HG02763 (cell line): ENCODE measurements at regions not wholly inside any gene's neighbourhood (a gene's known extent, or its start where the extent isn't known, plus 50 kb on each side); places are given as distances from the start of the nearest gene placed in this dataset.

Experiments
- ATAC-seq: cut with Tn5 transposase; IDR thresholded peaks from one replicate; pipeline ENCODE4 v1.9.1; 2021; ENCODE audit warnings: mild to moderate bottlenecking, moderate library complexity; ENCODE audit not compliant: unreplicated experiment

GRCh38 chr12:115474539-115475353 is 790.8 kb upstream of the TBX3 start:
- ATAC-seq: no peak

DNA sequence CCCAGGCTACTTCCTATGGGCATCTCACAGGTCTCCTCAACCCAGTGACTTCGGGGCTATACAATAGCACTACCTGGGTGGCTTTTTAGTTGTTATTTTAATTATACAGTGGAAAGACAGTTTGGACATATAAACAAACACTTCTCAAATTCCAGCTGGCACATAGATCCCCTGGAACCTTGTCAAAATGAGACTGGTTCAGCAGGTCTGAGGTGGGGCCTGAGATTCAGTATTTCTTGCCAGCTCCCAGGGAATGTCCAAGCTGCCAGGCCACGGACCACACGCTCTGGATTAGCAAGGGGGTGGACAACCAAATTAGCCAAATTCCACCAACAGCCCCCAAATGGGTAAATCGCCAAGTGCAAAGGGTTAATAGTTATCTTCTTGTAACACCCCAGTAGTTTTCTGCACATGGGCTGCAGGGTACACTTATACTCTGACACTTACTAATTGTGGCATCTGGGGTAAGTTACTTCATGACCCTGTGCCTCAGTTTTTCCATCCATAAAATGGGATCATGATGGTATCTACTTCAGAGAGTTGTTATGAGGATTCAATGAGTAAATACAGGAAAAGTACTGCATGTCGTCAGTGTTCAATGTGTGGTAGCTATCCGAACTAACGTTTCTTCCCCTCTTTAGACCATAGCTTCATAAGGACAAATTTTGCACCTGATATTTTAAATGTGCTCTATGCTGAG is 789.4 kb upstream of the TBX3 start:
- ATAC-seq: no peak

GRCh38 chr12:115472852-115473251 is 788.9 kb upstream of the TBX3 start:
- ATAC-seq: no peak

GRCh38 chr12:115470977-115471376 is 787.0 kb upstream of the TBX3 start:
- ATAC-seq: no peak

GRCh38 chr12:115470526-115470925 is 786.6 kb upstream of the TBX3 start:
- ATAC-seq: no peak

DNA sequence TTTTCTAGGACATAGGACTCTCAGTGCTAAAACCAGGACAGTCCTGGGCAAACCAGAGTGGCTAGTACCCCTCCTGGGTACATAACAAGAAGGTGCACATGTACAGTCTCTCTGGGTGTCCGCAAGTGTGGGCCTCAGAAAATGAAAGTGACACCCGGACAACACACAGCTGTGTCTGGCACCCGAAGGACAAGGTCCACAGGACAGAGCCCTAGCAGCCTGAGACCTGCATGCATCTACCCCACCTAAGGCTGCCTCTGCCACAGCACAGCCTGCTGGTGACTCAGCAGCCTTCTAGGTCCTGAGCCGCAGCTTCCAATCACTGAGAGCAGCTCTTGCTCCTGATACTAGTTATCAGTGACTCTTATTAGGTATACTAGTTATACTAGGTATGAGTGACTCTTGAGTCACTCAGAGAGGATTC is 784.1 kb upstream of the TBX3 start:
- no peak for ATAC-seq

GRCh38 chr12:115467531-115467930 is 783.6 kb upstream of the TBX3 start:
- no peak for ATAC-seq

DNA sequence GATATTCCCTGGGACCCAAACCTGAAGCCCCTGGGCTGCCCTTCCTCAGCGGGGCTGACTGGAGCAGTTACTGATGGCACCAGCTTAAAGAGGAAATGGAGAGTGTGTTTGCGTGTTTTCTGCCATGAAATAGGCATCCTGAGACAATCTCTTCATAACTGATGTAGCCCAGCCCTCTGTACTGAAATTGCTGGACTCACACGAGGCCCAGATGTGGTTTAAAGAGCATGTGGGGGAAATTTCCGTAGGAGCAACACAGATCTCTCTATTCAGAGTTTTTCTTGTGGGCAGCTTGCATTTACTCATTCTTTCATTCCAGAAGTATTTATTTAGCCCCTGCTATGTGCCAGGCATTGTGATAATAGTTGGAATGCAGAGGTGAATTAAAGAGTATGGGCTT is 782.1 kb upstream of the TBX3 start:
- ATAC-seq: no peak

GRCh38 chr12:115464661-115465060 is 780.7 kb upstream of the TBX3 start:
- ATAC-seq: no peak

GRCh38 chr12:115464111-115464581 is 780.2 kb upstream of the TBX3 start:
- ATAC-seq: no peak

DNA sequence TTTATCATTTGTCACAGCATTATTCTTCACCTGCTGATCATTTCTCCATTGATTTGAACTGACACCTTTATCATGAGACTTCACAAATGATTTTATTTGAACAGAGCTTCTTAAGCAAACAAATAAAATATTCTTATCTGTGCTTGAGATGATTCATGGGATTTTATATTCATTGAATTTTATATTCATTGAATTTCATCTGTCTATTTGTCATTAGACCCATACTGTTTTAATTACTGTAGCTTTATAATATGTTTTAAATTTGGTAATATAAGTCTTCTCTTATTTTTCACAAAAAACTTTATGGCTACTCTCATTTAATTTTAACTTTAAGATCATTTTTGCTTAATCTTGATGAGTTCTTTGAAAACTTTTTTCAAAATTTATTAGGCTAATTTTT is 777.4 kb upstream of the TBX3 start:
- ATAC-seq: no peak

DNA sequence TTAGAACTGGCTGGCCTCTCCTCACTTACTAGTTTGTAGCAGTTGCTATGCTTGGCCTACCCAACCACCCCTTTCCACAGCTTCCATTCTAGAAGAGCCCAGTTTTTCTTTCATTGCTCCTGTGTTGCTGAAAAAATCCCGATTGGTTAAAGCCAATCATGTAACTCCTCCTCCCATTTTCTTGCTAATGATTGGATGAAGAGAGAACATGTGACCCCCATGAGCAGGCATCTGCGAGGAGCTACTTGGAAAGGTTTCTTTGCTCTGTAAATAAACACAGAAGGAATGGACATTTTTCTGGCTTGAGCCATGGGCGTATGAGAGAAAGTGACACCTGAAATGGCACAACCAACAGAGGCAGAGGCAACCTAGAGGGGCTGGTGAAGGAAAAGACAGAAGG is 773.8 kb upstream of the TBX3 start:
- no peak for ATAC-seq

DNA sequence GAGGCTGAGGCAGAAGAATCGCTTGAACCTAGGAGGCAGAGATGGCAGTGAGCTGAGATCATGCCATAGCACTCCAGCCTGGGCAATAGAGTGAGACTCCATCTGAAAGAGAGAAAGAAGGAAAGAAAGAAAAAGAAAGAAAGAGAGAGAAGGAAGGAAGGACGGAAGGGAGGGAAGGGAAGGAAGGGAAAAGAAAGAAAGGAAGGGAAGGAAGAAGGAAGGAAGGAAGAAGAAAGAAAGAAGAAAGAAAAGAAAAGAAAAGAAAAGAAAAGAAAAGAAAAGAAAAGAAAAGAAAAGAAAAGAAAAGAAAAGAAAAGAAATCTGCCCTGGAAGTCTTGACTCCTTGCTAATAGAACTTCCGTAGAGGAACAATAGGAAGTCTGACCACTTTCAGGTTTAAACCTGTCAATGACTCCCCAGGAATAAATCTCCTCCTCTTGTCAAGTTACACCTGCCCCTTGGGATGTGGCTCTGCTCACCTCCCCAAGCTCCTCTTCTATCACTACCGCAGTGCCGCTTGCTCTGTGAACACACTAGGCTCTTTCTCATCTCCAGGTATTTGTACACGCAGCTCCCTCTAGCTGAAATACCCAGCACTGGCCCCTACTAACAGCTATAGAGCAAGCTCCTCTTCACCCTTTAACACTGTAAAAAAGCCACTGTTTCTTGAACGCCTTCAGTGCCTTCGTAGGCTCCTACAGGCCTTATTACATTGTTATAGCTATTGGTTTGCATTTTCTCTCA is 773.1 kb upstream of the TBX3 start:
- no peak for ATAC-seq

- no peak for ATAC-seq
Measured at GRCh38 chr12:115455268-115455681, 771.3 kb upstream of the TBX3 start.

DNA sequence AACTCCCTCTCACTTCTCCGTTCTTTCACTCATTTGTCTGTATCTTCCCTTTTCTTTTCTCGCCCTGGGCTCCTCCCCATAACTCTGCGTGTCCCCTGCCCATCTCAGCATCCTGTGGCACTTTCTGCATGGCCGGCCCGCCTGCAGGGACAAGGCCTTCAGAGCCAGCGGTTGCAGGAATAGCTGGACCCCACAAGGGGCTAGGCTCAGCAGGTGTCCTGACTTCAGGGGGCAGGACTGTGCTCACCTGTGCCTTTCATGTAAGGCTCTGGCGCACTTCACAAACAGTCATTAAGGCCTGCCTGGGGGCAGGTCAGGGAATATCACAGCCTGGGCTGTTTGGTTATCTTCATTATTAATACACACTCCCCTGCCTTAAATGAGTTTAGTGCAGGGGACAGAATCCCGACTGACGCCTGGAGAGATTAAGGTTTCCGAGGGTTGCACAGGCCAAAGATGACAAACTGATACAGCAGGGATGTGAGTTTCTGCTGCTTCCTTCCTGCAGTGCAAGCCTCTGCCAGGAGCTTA is 768.8 kb upstream of the TBX3 start:
- no peak for ATAC-seq

DNA sequence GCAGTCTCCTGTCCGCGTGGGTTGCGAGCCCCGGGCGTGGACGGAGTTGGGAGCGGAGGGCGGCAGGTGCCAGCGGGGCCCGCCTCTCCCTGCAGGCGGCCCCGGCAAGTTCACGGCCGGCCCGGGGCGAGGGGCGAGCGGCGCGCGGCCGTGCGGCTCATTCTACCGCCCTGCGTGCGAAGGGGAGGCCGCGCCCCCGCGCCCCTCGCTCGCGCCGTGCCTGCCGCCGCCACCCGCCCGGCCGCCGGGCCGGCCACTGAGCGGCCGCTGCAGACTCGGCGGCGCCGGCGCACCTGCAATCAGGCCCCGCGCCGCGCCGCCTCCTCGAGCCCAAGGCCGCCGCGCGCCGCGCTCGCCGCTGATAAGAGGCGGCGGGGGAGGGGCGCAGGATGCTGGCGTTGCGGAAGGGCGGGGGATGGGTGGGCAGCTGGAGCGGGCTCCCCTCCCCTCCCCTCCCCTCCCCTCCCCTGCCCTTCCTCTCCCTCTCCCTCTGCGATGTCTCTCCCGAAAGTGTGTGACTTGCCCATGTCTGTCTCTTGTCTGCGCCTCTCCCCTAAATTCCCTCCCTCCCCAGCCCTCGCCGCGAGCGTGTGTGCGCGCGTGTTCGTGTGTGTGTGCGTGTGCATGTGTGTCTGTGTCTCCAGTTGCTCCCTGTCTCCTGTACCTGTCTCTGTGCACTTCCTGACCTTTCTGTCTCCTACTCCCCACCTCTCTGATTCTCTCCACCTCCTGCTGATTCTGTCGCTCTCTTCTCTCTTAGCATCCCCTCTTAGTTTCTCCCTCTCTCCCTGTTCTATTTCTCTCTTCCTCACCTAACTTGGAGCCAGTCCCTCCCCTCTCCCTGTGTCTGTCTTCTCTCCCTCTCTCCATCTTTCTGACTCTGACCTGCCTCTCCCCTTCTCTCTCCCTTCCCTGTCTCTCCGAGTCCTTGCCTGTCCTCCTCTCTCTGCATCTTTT is 768.1 kb upstream of the TBX3 start:
- no peak for ATAC-seq

DNA sequence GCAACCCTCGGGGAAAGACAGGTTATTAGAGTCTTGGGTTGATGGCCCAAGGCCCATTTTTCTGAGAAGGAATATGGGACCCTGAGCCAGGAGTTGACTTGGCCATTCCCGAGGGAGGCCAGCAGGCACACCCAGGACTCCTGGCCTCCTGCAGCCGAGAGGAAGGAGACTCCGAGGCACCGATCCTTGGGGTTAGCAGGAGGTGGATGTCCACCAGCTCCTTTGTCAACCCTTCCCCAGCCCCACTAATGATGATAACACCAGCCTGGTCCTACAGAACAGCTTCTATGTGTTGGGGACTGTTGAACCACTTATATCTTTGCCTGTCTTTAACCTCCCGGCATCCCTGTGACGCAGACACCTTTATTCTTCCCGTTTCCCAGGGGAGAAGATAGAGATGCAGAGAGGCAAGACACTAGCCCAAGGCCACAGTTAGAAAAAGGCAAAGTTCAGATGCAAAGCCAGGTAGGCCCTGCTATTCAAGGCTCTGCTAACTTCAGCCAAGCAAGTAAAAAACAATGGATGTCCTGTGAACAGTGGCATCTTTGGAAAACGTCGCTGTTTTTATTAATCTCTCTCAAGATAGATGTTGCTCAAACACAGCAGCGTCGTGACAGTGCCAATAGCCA is 767.3 kb upstream of the TBX3 start:
- no peak for ATAC-seq

GRCh38 chr12:115450710-115451109 is 766.7 kb upstream of the TBX3 start:
- ATAC-seq: no peak

DNA sequence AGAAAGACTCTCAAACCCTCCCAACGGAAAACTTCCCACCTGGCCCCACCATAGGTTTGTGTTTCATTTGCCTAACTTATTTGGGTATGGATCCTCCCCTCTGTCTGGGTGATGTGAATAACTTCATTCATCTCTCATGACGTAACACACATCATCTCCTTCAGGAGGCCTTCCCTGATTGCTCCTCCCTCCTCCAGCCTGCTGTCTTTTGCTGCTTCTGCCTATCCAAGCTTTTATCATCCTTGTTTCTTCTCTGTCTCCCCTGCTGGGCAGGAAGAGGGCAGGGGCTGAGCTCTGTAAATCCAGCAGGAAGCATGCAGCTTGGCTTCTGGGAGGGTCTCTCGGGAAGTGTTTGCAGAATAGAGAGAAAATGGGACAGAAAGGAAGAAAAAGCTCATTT is 766.0 kb upstream of the TBX3 start:
- no peak for ATAC-seq

DNA sequence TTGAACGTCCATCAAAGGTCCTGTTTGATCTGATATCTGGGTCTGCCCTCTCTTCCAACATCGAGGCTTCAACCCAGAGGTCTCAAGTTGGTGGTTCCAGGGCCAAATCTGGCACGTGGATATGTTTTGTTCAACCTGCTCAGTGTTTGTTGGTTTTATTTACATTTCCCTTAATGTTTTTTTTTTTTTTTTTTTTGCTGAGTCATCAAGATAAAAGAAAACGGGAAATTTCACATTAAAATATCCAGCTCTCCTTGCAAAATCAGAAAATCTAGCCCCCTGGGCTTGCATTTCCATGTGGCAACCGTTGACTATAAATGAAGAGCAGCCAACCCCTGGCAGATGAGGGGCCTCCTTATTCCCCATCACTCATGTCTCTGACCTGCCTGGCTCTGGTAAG is 765.6 kb upstream of the TBX3 start:
- no peak for ATAC-seq
